GM18858 (cell line): ENCODE measurements at regions not wholly inside any gene's neighbourhood (a gene's known extent, or its start where the extent isn't known, plus 50 kb on each side); places are given as distances from the start of the nearest gene placed in this dataset.

Source experiments
- ATAC-seq: cut with Tn5 transposase; IDR thresholded peaks from one replicate; pipeline ENCODE4 v1.9.1; 2021; ENCODE audit not compliant: unreplicated experiment

- no peak for ATAC-seq
Measured at GRCh38 chr2:180743401-180743800, 237.0 kb upstream of the UBE2E3 start.

- ATAC-seq: no peak
Measured at GRCh38 chr2:180742801-180743200, 237.6 kb upstream of the UBE2E3 start.

- ATAC-seq: no peak
Measured at GRCh38 chr2:180739070-180739469, 241.3 kb upstream of the UBE2E3 start.

GRCh38 chr2:180735799-180736198 lies 244.6 kb upstream of the UBE2E3 start:
- ATAC-seq: no peak

- no peak for ATAC-seq
Measured at GRCh38 chr2:180734382-180734781, 246.0 kb upstream of the UBE2E3 start.

- no peak for ATAC-seq
Measured at GRCh38 chr2:180733330-180733729, 247.1 kb upstream of the UBE2E3 start.

- no peak for ATAC-seq
Measured at GRCh38 chr2:180732337-180732736, 248.1 kb upstream of the UBE2E3 start.

GRCh38 chr2:180730976-180731375 lies 249.4 kb upstream of the UBE2E3 start:
- ATAC-seq: no peak

GRCh38 chr2:180728928-180729559 lies 251.4 kb upstream of the UBE2E3 start:
- no peak for ATAC-seq

- ATAC-seq: no peak
Measured at GRCh38 chr2:180723712-180724111, 256.7 kb upstream of the UBE2E3 start.

GRCh38 chr2:180722551-180723239 lies 257.7 kb upstream of the UBE2E3 start:
- no peak for ATAC-seq

- ATAC-seq: no peak
Measured at GRCh38 chr2:180720829-180721228, 259.6 kb upstream of the UBE2E3 start.

GRCh38 chr2:180717588-180717987 lies 262.8 kb upstream of the UBE2E3 start:
- no peak for ATAC-seq

- ATAC-seq: no peak
Measured at GRCh38 chr2:180716186-180717180, 263.9 kb upstream of the UBE2E3 start.

GRCh38 chr2:180715044-180715443 lies 265.4 kb upstream of the UBE2E3 start:
- ATAC-seq: no peak

GRCh38 chr2:180709392-180710145 lies 270.8 kb upstream of the UBE2E3 start:
- no peak for ATAC-seq

GRCh38 chr2:180707884-180708205 lies 272.6 kb upstream of the UBE2E3 start:
- ATAC-seq: no peak

GRCh38 chr2:180707175-180707883 lies 273.1 kb upstream of the UBE2E3 start:
- ATAC-seq: no peak

GRCh38 chr2:180706694-180707093 lies 273.7 kb upstream of the UBE2E3 start:
- ATAC-seq: no peak

GRCh38 chr2:180705551-180705950 lies 274.9 kb upstream of the UBE2E3 start:
- no peak for ATAC-seq
